Neural cell (in vitro differentiated cells): ENCODE measurements at regions not wholly inside any gene's neighbourhood (a gene's known extent, or its start where the extent isn't known, plus 50 kb on each side); places are given as distances from the start of the nearest gene placed in this dataset.

Experiments used
- EP300 ChIP-seq: fragments of 450-650 bp; conservative IDR thresholded peaks from 2 replicates; pipeline ENCODE4 v1.6.1; 2014; ENCODE audit warnings: antibody characterized with exemption, mild to moderate bottlenecking, moderate library complexity; ENCODE audit not compliant: poor library complexity, severe bottlenecking
- EZH2 ChIP-seq: fragments of 200-600, 300-800 bp; shearing (Covaris generic), sonication (generic); IDR thresholded peaks from 2 replicates; pipeline ENCODE4 v1.6.1; 2014; ENCODE audit warnings: antibody characterized with exemption, low read length, borderline replicate concordance, mild to moderate bottlenecking; ENCODE audit not compliant: insufficient read depth, poor library complexity, severe bottlenecking
- MXI1 ChIP-seq: fragments of 450-650 bp; conservative IDR thresholded peaks from 2 replicates; pipeline ENCODE4 v1.6.1; 2014; ENCODE audit warnings: antibody characterized with exemption, mild to moderate bottlenecking; ENCODE audit not compliant: poor library complexity, severe bottlenecking
- POLR2AphosphoS5 ChIP-seq: IDR thresholded peaks from 2 replicates; pipeline ENCODE4 v1.6.1; 2012
- RAD21 ChIP-seq: fragments of 450-650 bp; conservative IDR thresholded peaks from 2 replicates; pipeline ENCODE4 v1.6.1; 2014; ENCODE audit warnings: antibody characterized with exemption, mild to moderate bottlenecking, moderate library complexity
- SMC3 ChIP-seq: fragments of 450-650 bp; conservative IDR thresholded peaks from 2 replicates; pipeline ENCODE4 v1.6.1; 2014; ENCODE audit warnings: antibody characterized with exemption, mild to moderate bottlenecking, moderate library complexity; ENCODE audit not compliant: poor library complexity
- TAF1 ChIP-seq: IDR thresholded peaks from 2 replicates; pipeline ENCODE4 v1.6.1; 2012; ENCODE audit warnings: low read depth
- TF ChIP-seq, protein P1 (sequence below): fragments of 450-650 bp; IDR thresholded peaks from 2 replicates; pipeline ENCODE4 v1.5.1; 2014; ENCODE audit warnings: antibody characterized with exemption, mild to moderate bottlenecking, moderate library complexity; ENCODE audit not compliant: poor library complexity, severe bottlenecking
- TF ChIP-seq, protein P2 (sequence below): IDR thresholded peaks from 2 replicates; pipeline ENCODE4 v1.6.1; 2012; ENCODE audit warnings: borderline replicate concordance

DNA sequence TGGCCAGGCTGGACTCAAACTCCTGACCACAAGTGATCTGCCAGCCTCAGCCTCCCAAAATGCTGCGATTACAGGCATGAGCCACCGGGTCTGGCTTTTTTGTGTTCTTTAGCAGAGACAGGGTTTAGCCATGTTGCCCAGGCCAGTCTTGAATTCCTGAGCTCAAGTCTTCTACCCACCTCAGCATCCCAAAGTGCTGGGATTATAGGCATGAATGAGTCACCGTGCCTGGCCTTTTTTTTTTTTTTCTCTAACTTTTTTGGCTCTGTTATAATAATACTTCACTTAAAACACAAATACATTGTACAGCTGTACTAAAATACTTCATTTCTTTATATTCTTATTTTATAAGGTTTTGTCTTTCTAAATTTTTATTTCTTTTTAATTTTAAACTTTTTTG, 599.5 kb upstream of the PCDH9 start:
- TF ChIP-seq EZH2 (no peak), EP300 (no peak), POLR2AphosphoS5 (no peak), SMC3 (no peak), RAD21 (no peak), TAF1 (no peak), MXI1 (no peak)
- TF ChIP-seq, protein P1, sequence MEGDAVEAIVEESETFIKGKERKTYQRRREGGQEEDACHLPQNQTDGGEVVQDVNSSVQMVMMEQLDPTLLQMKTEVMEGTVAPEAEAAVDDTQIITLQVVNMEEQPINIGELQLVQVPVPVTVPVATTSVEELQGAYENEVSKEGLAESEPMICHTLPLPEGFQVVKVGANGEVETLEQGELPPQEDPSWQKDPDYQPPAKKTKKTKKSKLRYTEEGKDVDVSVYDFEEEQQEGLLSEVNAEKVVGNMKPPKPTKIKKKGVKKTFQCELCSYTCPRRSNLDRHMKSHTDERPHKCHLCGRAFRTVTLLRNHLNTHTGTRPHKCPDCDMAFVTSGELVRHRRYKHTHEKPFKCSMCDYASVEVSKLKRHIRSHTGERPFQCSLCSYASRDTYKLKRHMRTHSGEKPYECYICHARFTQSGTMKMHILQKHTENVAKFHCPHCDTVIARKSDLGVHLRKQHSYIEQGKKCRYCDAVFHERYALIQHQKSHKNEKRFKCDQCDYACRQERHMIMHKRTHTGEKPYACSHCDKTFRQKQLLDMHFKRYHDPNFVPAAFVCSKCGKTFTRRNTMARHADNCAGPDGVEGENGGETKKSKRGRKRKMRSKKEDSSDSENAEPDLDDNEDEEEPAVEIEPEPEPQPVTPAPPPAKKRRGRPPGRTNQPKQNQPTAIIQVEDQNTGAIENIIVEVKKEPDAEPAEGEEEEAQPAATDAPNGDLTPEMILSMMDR, result no peak
- TF ChIP-seq, protein P2, sequence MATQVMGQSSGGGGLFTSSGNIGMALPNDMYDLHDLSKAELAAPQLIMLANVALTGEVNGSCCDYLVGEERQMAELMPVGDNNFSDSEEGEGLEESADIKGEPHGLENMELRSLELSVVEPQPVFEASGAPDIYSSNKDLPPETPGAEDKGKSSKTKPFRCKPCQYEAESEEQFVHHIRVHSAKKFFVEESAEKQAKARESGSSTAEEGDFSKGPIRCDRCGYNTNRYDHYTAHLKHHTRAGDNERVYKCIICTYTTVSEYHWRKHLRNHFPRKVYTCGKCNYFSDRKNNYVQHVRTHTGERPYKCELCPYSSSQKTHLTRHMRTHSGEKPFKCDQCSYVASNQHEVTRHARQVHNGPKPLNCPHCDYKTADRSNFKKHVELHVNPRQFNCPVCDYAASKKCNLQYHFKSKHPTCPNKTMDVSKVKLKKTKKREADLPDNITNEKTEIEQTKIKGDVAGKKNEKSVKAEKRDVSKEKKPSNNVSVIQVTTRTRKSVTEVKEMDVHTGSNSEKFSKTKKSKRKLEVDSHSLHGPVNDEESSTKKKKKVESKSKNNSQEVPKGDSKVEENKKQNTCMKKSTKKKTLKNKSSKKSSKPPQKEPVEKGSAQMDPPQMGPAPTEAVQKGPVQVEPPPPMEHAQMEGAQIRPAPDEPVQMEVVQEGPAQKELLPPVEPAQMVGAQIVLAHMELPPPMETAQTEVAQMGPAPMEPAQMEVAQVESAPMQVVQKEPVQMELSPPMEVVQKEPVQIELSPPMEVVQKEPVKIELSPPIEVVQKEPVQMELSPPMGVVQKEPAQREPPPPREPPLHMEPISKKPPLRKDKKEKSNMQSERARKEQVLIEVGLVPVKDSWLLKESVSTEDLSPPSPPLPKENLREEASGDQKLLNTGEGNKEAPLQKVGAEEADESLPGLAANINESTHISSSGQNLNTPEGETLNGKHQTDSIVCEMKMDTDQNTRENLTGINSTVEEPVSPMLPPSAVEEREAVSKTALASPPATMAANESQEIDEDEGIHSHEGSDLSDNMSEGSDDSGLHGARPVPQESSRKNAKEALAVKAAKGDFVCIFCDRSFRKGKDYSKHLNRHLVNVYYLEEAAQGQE, result no peak
